ENCODE measurements at regions not wholly inside any gene's neighbourhood (a gene's known extent, or its start where the extent isn't known, plus 50 kb on each side); places are given as distances from the start of the nearest gene placed in this dataset.

DNA sequence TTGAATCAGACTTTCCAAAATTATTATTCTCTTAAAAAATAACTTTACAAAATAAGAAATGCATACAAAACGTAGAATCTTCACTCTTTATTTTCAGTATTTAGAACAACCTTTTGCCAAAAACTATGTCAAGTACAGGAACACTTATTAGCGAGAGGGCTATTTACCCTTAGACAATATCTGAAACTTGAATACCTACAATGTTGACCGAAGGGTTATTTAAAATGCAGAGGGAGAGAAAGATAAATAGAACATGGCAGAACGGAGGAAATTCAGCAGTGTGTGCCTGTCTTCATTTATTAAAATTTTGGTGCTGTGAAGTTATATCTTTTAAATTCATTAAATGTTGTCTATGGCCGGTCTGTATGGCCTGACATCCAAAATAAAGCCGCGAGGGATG is 198.8 kb downstream of the EFNB2 start:
- Histone ChIP-seq H3K23me2 (ENCODE audit: low read depth, low read length) (no peaks in the 10 kb centered on the region), H3K9ac (replicated peaks in 1 of 4; ENCODE audit: extremely low read depth in 1 of 4, low read depth in 3 of 4, low read length in 3 of 4) (no peak overlapping the region), H3K4me1 (replicated peaks in 1 of 4; ENCODE audit: control insufficient read depth in 3 of 4, insufficient read depth in 4 of 4, low read length in 3 of 4) (peaks cover 0 to 3% (median 1%) of the 10 kb centered on the region in 4 experiments; a peak in 2 of 7 replicates), H3K27me3 (replicated peaks in 1 of 4; ENCODE audit: control insufficient read depth in 3 of 4, extremely low read depth in 1 of 4, insufficient read depth in 3 of 4, low read length in 3 of 4) (no peaks in the 10 kb centered on the region), H3K23ac (ENCODE audit: insufficient read length) (no peak overlapping the region), H2BK12ac (ENCODE audit: low read depth, low read length) (no peak overlapping the region), H2AK5ac (ENCODE audit: low read depth, low read length) (no peak overlapping the region), H4K20me1 (replicated peaks in 1 of 2; ENCODE audit: control insufficient read depth in 1 of 2, insufficient read depth in 2 of 2, low read length in 2 of 2) (no peaks in the 10 kb centered on the region), H3K79me2 (ENCODE audit: control insufficient read depth in 1 of 2, insufficient read depth in 2 of 2, low read length in 2 of 2) (no peaks in the 10 kb centered on the region), H2BK20ac (ENCODE audit: low read length) (no peak overlapping the region), H4K8ac (ENCODE audit: extremely low read depth, insufficient read depth, low read length) (no peak overlapping the region), H4K91ac (replicated peaks; ENCODE audit: insufficient read length, low read length) (no peak overlapping the region), H3K9me3 (ENCODE audit: insufficient read depth in 2 of 2, low read depth in 1 of 2, low read length in 1 of 2) (peaks cover 4 to 11% of the 10 kb centered on the region in 2 experiments), H3K14ac (ENCODE audit: insufficient read length) (no peak overlapping the region), H4K5ac (ENCODE audit: insufficient read length, low read depth, low read length) (no peak overlapping the region), H3K18ac (ENCODE audit: extremely low read depth, low read length) (no peak overlapping the region), H3K27ac (ENCODE audit: low read depth, low read length) (no peak overlapping the region), H3K4me3 (ENCODE audit: extremely low read depth in 1 of 4, insufficient read depth in 2 of 4, low read depth in 3 of 4, low read length in 4 of 4) (no peak overlapping the region), H2BK5ac (ENCODE audit: low read depth, low read length) (no peak overlapping the region), H3K36me3 (ENCODE audit: control insufficient read depth in 2 of 4, insufficient read depth in 4 of 4, low read length in 3 of 4) (no peaks in the 10 kb centered on the region), H3K56ac (replicated peaks; ENCODE audit: insufficient read length, low read depth, low read length) (no peak overlapping the region), H3K4me2 (ENCODE audit: insufficient read depth in 1 of 2, low read depth in 2 of 2, low read length in 2 of 2) (no peak overlapping the region), H2AFZ (ENCODE audit: low read length) (no peak overlapping the region), H2BK15ac (ENCODE audit: low read length) (no peak overlapping the region), H3K79me1 (ENCODE audit: low read depth, low read length) (no peaks in the 10 kb centered on the region), H3K4ac (replicated peaks; ENCODE audit: insufficient read length, low read depth, low read length) (no peak overlapping the region), H2BK120ac (replicated peaks; ENCODE audit: low read depth, low read length) (no peak overlapping the region)
- TF ChIP-seq RBBP5 (IDR thresholded peaks at IDR 0.05; ENCODE audit: borderline replicate concordance, low read depth, low read length) = no peak
- no peak for TF ChIP-seq TBP (IDR thresholded peaks at IDR 0.05; ENCODE audit: low read depth, low read length)
- no peak for TF ChIP-seq FOSL1 (IDR thresholded peaks at IDR 0.05; ENCODE audit: insufficient read depth, low read depth, low read length)
- TF ChIP-seq BRCA1 (IDR thresholded peaks at IDR 0.05; ENCODE audit: low read depth, low read length) = no peak
- no peak for TF ChIP-seq CBX8 (IDR thresholded peaks at IDR 0.05; ENCODE audit: borderline replicate concordance, low read depth, low read length)
- no peak for TF ChIP-seq SIN3A (conservative IDR thresholded peaks at IDR 0.05 in 1 of 2, IDR thresholded peaks at IDR 0.05 in 1 of 2; ENCODE audit: low read depth in 1 of 2, low read length in 2 of 2)
- no peak for TF ChIP-seq TAF1 (IDR thresholded peaks at IDR 0.05; ENCODE audit: low read depth, low read length)
- no peak for TF ChIP-seq MAFK (IDR thresholded peaks at IDR 0.05; ENCODE audit: low read depth, low read length)
- FAIRE-seq (no peak), DNase-seq (ENCODE audit: low read depth in 1 of 2, low spot score in 2 of 2) (no peak)
- 86 to 100% methylated on average over 1 to 7 of the region's 7 CpGs for WGBS, 2 experiments (ENCODE audit: extremely low coverage in 1 of 2, insufficient coverage in 1 of 2, insufficient read length in 1 of 2, insufficient replicate concordance in 2 of 2, low coverage in 1 of 2, low lambda C conversion rate in 2 of 2, missing lambda C conversion rate in 1 of 2)
- ChIA-PET CTCF (ENCODE audit: partially characterized antibody) (interaction anchor here (0.7 kb wide), 1 partner anchor 22 kb away, joined by 3 read pairs; no protein-coding TSS in a partner anchor), POLR2A (ENCODE audit: partially characterized antibody) (no interaction called here)
